ENCODE measurements at regions not wholly inside any gene's neighbourhood (a gene's known extent, or its start where the extent isn't known, plus 50 kb on each side); places are given as distances from the start of the nearest gene placed in this dataset.
A peak's percentile ranks its signal among the peaks of the same experiment; 100 is the strongest.

GRCh38 chr19:16000024-16000663, 51.3 kb downstream of the OR10H4 start:
- no peak for DNase-seq

GRCh38 chr19:16001481-16002312, 52.9 kb downstream of the OR10H4 start:
- DNase-seq: peak; percentile 71

GRCh38 chr19:16002406-16003384, 53.9 kb downstream of the OR10H4 start:
- peak; percentile 12 for DNase-seq

- no peak for DNase-seq
Observed at GRCh38 chr19:16003391-16003790, 54.6 kb downstream of the OR10H4 start.

GRCh38 chr19:16005925-16006324, 57.1 kb downstream of the OR10H4 start:
- no peak for DNase-seq

- no peak for DNase-seq
Observed at GRCh38 chr19:16012552-16012951, 63.7 kb upstream of the TPM4 start.

GRCh38 chr19:16013181-16013850, 63.0 kb upstream of the TPM4 start:
- DNase-seq: no peak

GRCh38 chr19:16013851-16014840, 62.1 kb upstream of the TPM4 start:
- no peak for DNase-seq

GRCh38 chr19:16014923-16015804, 61.1 kb upstream of the TPM4 start:
- no peak for DNase-seq

GRCh38 chr19:16015805-16016173, 60.5 kb upstream of the TPM4 start:
- no peak for DNase-seq

- DNase-seq: no peak
Observed at GRCh38 chr19:16016226-16017137, 59.8 kb upstream of the TPM4 start.

- DNase-seq: no peak
Observed at GRCh38 chr19:16017138-16017490, 59.2 kb upstream of the TPM4 start.

- no peak for DNase-seq
Observed at GRCh38 chr19:16018106-16018755, 58.1 kb upstream of the TPM4 start.

GRCh38 chr19:16018801-16019551, 57.3 kb upstream of the TPM4 start:
- DNase-seq: no peak

- DNase-seq: no peak
Observed at GRCh38 chr19:16019691-16020448, 56.4 kb upstream of the TPM4 start.

- no peak for DNase-seq
Observed at GRCh38 chr19:16021796-16022195, 54.5 kb upstream of the TPM4 start.

- DNase-seq: no peak
Observed at GRCh38 chr19:16022251-16022650, 54.0 kb upstream of the TPM4 start.

Data from fibroblast of upper back skin (primary cell).